ENCODE measurements at regions not wholly inside any gene's neighbourhood (a gene's known extent, or its start where the extent isn't known, plus 50 kb on each side); places are given as distances from the start of the nearest gene placed in this dataset.

DNA sequence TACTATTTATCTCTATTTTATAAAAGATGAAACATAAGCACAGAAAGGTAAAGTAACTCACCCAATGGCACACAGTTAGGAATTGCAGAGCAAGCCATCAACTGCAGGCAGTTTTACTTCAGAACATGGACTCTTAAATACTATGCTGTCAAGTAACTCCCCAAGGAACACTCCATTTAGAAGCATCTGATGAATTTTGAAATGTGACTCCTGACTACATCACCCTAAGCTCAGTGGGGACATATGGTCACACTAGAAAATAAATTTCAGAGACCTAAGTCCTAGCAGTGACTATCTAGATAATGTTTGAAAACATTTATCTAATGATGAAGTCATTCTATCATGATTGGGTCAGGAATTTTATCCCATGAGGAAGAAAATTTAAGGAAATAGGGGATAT lies 272.8 kb upstream of the ARRDC4 start:
- ATAC-seq = no peak
- no peaks in the 10 kb centered on the region for H3K36me3 ChIP-seq (ENCODE audit: control insufficient read depth, insufficient read depth, low read length)
- H3K9me3 ChIP-seq (replicated peaks; ENCODE audit: control insufficient read depth, insufficient read depth, low read depth, low read length) = no peaks in the 10 kb centered on the region
- no peak for FAIRE-seq
- H3K9ac ChIP-seq (ENCODE audit: insufficient read depth in 1 of 2, low read depth in 2 of 2, low read length in 2 of 2) = no peak overlapping the region
- BruUV-seq (replicated peaks) = no TSS peak
- DNase-seq (ENCODE audit: extremely low read depth in 1 of 4, low spot score in 3 of 4) = no peak
- H3K9me1 ChIP-seq (ENCODE audit: control insufficient read depth, insufficient read depth, low read length) = no peaks in the 10 kb centered on the region
- TF ChIP-seq NR4A1 (CRISPR knock-in tag; IDR thresholded peaks at IDR 0.05) (no peak), NR4A1 (tag; IDR thresholded peaks at IDR 0.05) (no peak), ZFP36 (IDR thresholded peaks at IDR 0.05; ENCODE audit: low read depth, low read length, partially characterized antibody) (no peak), RFX5 (IDR thresholded peaks at IDR 0.05; ENCODE audit: low read depth, low read length) (no peak)
- H3K79me2 ChIP-seq (ENCODE audit: control insufficient read depth, insufficient read depth, low read length) = no peaks in the 10 kb centered on the region
- H4K20me1 ChIP-seq (replicated peaks; ENCODE audit: control insufficient read depth, insufficient read depth, low read length) = no peaks in the 10 kb centered on the region
- ChIA-PET CTCF (ENCODE audit: low intra/inter-chr PET ratio) (no interaction called here), POLR2A (no interaction called here)
- no peaks in the 10 kb centered on the region for H3K27me3 ChIP-seq (ENCODE audit: control insufficient read depth in 2 of 2, insufficient read depth in 2 of 2, low read length in 2 of 2)
- H3K4me1 ChIP-seq (replicated peaks in 1 of 2; ENCODE audit: control insufficient read depth in 2 of 2, insufficient read depth in 2 of 2, low read length in 2 of 2) = no peaks in the 10 kb centered on the region
- intact Hi-C loops (cut with micrococcal nuclease) (no loop called here), in situ Hi-C loops (cut with MboI) (no loop called here)
- H3K27ac ChIP-seq (ENCODE audit: extremely low read depth, low read depth, low read length) = no peak overlapping the region
- H3K4me2 ChIP-seq (ENCODE audit: insufficient read depth, low read length) = no peak overlapping the region
- no peak overlapping the region for H3K4me3 ChIP-seq
- no peak overlapping the region for H2AFZ ChIP-seq (ENCODE audit: low read depth, low read length)

DNA sequence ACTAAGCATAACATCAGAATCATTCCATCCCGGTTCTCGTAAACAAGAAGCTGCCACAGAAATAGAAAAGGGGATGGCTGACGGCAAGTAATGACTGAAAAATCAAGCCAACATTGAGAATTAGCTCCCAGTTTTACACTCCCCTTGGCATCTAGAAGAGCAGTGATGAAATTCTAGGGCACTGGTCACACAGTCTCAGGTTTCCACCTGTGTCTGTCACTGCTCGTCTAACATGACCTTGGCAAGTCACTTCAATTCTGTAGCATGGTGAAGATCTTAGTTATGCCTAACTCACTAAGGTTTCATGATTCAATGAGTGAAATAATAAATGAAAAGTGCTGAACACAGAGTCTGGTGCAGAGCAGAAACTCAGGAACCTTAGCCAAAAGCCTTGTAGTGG lies 272.3 kb upstream of the ARRDC4 start:
- in situ Hi-C loops (cut with MboI) = no loop called here
- no peak for FAIRE-seq
- POLR2A ChIA-PET = no interaction called here
- no peak for TF ChIP-seq ZNF165 (CRISPR knock-in tag; IDR thresholded peaks at IDR 0.05; ENCODE audit: borderline replicate concordance)
- TF ChIP-seq ZNF224 (CRISPR knock-in tag; IDR thresholded peaks at IDR 0.05) = no peak
- no peak for TF ChIP-seq RBFOX2 (IDR thresholded peaks at IDR 0.05; ENCODE audit: low read depth, low read length)
- TF ChIP-seq NR2C2 (CRISPR knock-in tag; IDR thresholded peaks at IDR 0.05) = no peak
- TF ChIP-seq NR2C2 (tag; IDR thresholded peaks at IDR 0.05) = no peak
- TF ChIP-seq POLR2G (IDR thresholded peaks at IDR 0.05; ENCODE audit: low read depth, low read length) = no peak
- TF ChIP-seq, protein P1, sequence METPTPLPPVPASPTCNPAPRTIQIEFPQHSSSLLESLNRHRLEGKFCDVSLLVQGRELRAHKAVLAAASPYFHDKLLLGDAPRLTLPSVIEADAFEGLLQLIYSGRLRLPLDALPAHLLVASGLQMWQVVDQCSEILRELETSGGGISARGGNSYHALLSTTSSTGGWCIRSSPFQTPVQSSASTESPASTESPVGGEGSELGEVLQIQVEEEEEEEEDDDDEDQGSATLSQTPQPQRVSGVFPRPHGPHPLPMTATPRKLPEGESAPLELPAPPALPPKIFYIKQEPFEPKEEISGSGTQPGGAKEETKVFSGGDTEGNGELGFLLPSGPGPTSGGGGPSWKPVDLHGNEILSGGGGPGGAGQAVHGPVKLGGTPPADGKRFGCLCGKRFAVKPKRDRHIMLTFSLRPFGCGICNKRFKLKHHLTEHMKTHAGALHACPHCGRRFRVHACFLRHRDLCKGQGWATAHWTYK (CRISPR knock-in tag; IDR thresholded peaks at IDR 0.05) = no peak
- TF ChIP-seq U2AF2 (optimal IDR thresholded peaks at IDR 0.05; ENCODE audit: low read depth, low read length) = no peak
- no peak for TF ChIP-seq ZNF76 (CRISPR knock-in tag; IDR thresholded peaks at IDR 0.05; ENCODE audit: borderline replicate concordance)
- TF ChIP-seq, protein P2, sequence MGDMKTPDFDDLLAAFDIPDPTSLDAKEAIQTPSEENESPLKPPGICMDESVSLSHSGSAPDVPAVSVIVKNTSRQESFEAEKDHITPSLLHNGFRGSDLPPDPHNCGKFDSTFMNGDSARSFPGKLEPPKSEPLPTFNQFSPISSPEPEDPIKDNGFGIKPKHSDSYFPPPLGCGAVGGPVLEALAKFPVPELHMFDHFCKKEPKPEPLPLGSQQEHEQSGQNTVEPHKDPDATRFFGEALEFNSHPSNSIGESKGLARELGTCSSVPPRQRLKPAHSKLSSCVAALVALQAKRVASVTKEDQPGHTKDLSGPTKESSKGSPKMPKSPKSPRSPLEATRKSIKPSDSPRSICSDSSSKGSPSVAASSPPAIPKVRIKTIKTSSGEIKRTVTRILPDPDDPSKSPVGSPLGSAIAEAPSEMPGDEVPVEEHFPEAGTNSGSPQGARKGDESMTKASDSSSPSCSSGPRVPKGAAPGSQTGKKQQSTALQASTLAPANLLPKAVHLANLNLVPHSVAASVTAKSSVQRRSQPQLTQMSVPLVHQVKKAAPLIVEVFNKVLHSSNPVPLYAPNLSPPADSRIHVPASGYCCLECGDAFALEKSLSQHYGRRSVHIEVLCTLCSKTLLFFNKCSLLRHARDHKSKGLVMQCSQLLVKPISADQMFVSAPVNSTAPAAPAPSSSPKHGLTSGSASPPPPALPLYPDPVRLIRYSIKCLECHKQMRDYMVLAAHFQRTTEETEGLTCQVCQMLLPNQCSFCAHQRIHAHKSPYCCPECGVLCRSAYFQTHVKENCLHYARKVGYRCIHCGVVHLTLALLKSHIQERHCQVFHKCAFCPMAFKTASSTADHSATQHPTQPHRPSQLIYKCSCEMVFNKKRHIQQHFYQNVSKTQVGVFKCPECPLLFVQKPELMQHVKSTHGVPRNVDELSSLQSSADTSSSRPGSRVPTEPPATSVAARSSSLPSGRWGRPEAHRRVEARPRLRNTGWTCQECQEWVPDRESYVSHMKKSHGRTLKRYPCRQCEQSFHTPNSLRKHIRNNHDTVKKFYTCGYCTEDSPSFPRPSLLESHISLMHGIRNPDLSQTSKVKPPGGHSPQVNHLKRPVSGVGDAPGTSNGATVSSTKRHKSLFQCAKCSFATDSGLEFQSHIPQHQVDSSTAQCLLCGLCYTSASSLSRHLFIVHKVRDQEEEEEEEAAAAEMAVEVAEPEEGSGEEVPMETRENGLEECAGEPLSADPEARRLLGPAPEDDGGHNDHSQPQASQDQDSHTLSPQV (IDR thresholded peaks at IDR 0.05) = no peak

More for the DNA sequence above, 272.3 kb upstream of the ARRDC4 start:
- Histone ChIP-seq H3K4me1 (replicated peaks in 1 of 2; ENCODE audit: control insufficient read depth in 2 of 2, insufficient read depth in 2 of 2, low read length in 2 of 2) (no peaks in the 10 kb centered on the region), H4K20me1 (replicated peaks; ENCODE audit: control insufficient read depth, insufficient read depth, low read length) (no peaks in the 10 kb centered on the region), H3K27ac (ENCODE audit: extremely low read depth, low read depth, low read length) (no peak overlapping the region), H3K27me3 (ENCODE audit: control insufficient read depth in 2 of 2, insufficient read depth in 2 of 2, low read length in 2 of 2) (no peaks in the 10 kb centered on the region), H3K9ac (ENCODE audit: insufficient read depth in 1 of 2, low read depth in 2 of 2, low read length in 2 of 2) (no peak overlapping the region), H3K9me3 (replicated peaks; ENCODE audit: control insufficient read depth, insufficient read depth, low read depth, low read length) (no peaks in the 10 kb centered on the region), H3K4me2 (ENCODE audit: insufficient read depth, low read length) (no peak overlapping the region), H2AFZ (ENCODE audit: low read depth, low read length) (no peak overlapping the region), H3K79me2 (ENCODE audit: control insufficient read depth, insufficient read depth, low read length) (no peaks in the 10 kb centered on the region), H3K36me3 (ENCODE audit: control insufficient read depth, insufficient read depth, low read length) (no peaks in the 10 kb centered on the region), H3K4me3 (no peak overlapping the region), H3K9me1 (ENCODE audit: control insufficient read depth, insufficient read depth, low read length) (no peaks in the 10 kb centered on the region)
- no TSS peak for BruUV-seq (replicated peaks)
- 63% methylated on average over 3 of the region's 4 CpGs for WGBS (ENCODE audit: insufficient coverage, low coverage, missing lambda C conversion rate)
- CTCF ChIA-PET (ENCODE audit: low intra/inter-chr PET ratio) = no interaction called here
- DNase-seq (ENCODE audit: extremely low read depth in 1 of 4, low spot score in 3 of 4) (no peak), ATAC-seq (no peak)
- intact Hi-C loops (cut with micrococcal nuclease) = no loop called here

Measured in K562 (cell line).